GM21825 (cell line): ENCODE measurements at regions not wholly inside any gene's neighbourhood (a gene's known extent, or its start where the extent isn't known, plus 50 kb on each side); places are given as distances from the start of the nearest gene placed in this dataset.

Experiments
- ATAC-seq: cut with Tn5 transposase; IDR thresholded peaks from one replicate; pipeline ENCODE4 v1.9.1; 2021; ENCODE audit warnings: mild to moderate bottlenecking, moderate library complexity; ENCODE audit not compliant: unreplicated experiment

- no peak for ATAC-seq
Observed at GRCh38 chr20:48571949-48572847, 255.6 kb downstream of the PREX1 start.

GRCh38 chr20:48569679-48570078 lies 258.1 kb downstream of the PREX1 start:
- no peak for ATAC-seq

DNA sequence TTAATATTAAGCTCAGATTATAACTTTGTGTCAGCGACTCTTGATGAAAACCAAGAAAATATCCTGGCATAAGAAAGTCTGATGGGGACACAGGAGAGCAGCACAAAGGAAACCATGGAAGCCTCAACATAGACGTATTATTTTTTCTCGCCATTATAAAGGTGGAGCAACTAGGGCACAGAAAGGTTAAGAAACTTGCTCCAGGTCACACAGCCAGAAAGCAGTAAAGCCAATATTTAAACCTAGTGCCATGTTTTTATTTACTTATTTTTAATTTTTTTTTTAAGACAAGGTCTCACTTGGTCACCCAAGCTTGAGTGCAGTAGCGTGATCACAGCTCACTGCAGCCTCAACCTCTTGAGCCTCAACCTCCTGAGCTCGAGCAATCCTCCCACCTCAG lies 259.3 kb downstream of the PREX1 start:
- ATAC-seq: no peak

GRCh38 chr20:48567145-48567544 lies 260.7 kb downstream of the PREX1 start:
- no peak for ATAC-seq

DNA sequence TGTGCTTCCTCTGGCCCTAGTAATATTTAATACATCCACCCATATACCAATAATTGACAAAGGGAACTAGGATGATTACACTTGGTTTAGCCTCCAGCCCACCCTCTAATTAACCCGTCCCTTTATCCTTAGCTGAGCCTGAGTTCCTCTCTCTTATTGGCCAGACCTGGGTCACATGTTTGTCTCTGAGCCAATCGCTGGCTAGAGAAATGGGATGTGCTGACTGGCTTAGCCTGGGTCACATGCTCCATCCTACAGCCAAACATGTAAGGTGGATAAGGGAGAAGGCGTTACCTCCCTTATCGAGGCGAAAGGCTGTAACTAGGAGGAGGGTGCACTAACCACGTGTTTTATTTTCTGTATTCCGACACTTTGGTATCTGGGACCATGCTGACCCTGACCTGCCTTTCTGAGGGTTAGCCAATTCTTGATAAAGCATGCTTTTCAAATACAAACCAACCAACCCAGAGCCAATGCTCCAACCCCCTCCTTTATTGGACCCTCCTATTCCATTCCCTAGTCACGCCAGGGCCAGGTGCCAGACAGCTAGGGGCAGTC lies 262.7 kb downstream of the PREX1 start:
- ATAC-seq: no peak

- no peak for ATAC-seq
Observed at GRCh38 chr20:48563191-48563870, 264.5 kb downstream of the PREX1 start.

DNA sequence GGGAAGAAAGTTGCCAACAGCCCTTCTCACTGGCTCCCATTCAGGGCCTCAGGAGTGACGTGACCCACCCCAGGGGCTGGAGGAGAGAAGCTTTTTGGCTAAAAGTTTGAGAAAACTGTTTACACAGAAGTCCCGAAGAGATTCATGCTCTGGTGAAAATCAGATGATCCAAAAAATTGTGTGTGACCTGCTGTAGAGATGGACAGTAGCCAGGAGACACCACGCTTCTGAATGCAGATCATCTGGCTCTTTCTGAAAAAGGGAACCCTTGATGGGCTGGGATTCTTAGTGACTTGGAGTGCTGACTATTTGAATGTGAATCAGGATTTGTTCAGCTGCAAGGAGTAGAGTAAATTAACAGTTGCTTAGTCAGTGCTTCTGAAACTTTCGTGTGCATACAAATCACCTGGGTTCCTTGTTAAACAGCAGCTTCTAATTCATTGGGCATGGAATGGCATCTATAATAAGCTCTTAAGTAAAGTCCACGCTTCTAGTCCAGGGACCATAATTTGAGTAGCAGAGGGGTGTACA lies 265.1 kb downstream of the PREX1 start:
- ATAC-seq: no peak

GRCh38 chr20:48558906-48559305 lies 268.9 kb downstream of the PREX1 start:
- ATAC-seq: no peak

DNA sequence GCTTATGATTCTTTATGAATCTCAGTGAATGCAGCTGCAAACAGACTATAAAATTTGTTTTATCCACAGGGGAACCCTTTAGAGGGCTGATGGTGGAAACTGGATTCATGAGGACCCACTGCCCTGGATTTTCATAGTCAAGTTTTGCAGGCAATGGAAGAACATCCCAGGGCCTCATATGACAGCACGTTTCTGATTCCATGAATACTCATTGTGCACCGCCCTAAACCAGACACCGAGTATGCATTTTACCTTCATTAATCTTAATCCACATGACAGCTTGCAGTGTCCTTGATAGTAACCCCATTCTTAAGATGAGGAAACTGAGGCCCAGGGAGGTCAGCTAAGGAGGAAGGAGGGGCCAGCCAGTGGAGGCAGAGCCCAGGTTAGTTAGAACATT lies 270.4 kb downstream of the PREX1 start:
- no peak for ATAC-seq

DNA sequence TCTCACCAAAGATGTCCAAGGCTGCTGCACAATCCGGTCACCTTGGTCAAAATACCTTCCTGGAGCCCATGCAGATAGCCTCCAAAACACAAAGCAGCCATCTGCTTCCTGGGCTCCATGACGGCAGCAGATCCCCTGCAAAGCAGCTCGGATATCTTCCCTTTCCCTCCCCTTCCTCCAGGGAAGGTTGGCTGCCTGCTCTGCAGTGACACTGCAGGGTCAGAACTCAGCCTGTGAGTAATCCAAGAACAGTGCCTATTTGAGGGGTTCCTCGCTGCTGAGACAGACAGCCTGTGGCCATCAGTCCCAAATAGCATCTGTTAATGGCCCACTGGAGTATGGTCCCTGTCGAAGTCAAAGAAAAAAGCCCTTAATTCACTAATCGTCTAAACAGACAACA lies 270.8 kb downstream of the PREX1 start:
- ATAC-seq: no peak

GRCh38 chr20:48552550-48552949 lies 275.2 kb downstream of the PREX1 start:
- ATAC-seq: no peak

- no peak for ATAC-seq
Observed at GRCh38 chr20:48550814-48551213, 277.0 kb downstream of the PREX1 start.

DNA sequence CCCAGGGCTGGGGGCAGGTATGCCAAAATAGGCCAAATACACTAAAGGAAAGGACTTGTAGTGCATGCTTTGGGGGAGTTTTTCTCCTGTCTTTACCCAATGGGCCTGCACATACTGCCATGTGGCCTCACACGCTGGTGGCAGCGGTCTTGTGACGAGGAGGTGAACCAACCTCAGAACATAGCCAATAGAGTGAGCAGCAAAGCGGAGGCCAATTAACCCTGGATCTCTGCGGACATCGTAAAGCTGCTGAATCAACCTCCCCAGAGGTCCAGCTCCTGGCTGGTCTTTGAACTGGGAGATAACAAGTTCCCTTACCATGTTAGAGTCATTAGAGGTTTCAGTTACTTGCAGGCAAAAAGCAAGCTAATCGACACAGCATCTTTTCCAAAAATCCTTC lies 280.1 kb downstream of the PREX1 start:
- ATAC-seq: no peak

- no peak for ATAC-seq
Observed at GRCh38 chr20:48544402-48545339, 283.1 kb downstream of the PREX1 start.

DNA sequence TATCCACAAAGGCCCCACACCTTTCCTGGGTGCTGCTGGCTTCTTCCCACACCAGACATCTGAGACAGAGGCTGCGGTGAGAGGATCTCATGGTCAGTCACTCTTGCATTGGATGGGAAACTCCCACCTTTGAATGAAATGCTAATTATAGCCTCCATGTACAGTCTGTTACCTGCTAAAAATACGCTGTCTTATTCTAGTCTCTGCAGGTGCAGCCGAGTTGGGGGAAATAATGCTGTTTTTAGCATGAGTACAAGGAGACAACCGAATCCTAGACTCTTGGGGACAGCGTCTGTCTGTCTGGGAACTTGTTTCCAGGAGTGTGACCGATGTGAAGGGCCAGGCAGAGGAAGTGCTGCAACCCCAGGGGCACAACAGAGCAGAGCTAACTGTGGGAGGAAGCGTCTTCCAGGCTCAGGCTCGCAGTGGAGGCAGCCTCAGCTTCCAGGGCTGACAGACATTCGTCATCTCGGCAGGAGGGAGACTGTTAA lies 286.2 kb downstream of the PREX1 start:
- ATAC-seq: peak; percentile 67

GRCh38 chr20:48538856-48539255 lies 288.9 kb downstream of the PREX1 start:
- ATAC-seq: no peak

DNA sequence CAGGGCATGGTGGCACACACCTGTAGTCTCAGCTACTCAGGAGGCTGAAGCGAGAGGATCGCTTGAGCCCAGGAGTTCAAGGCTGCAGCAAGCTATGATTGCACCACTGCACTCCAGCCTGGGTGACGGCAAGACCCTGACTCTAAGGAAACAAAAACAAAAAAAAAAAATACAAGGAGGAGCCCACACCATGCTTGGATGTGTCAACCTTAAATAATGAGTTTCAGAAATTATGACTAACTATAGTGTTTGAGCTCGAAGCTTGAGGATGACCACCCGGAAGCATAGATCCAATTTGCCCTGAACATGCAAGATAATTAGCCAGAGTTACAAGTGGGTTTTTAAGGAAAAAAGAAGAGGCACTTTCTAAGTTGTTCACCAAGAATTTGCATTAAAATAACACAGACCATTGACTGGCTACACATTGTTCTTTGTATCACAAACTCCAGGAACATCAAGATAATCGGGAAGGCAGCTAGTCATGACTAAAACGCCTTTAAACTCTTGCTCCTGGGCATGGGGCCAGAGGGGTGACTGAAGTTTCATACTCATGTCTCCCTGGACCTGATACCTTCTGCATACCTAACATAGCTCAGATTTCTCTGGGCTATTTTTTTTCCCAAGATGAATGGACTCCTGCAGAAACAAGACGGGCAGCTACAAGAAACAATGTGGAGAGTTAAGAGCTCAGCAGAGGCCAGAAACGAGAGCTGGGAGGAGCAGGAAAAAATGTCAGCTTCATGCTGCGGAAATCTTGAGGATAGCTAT lies 289.6 kb downstream of the PREX1 start:
- ATAC-seq: no peak

- no peak for ATAC-seq
Observed at GRCh38 chr20:48536206-48536605, 291.6 kb downstream of the PREX1 start.

- ATAC-seq: no peak
Observed at GRCh38 chr20:48535556-48535955, 292.2 kb downstream of the PREX1 start.

DNA sequence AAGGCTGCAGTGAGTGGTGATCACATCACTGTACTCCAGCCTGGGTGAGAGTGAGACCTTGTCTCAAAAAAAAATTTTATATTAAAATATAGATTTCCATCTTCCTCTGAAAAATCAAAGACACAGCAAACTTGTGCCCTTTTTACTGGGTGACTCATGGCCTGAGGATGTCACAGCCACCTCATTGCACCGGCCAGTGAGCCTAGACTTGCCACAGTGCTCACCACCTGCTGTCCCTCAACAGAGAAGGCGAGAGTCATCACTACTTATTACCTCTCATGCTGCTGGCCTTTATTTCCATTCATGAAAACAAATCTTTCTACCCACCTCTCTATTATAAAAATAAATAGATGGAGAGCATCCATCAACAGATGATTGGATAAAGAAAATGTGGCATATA lies 295.8 kb downstream of the PREX1 start:
- ATAC-seq: no peak
